Tibial nerve (tissue), 4 donors: ENCODE measurements at regions not wholly inside any gene's neighbourhood (a gene's known extent, or its start where the extent isn't known, plus 50 kb on each side); places are given as distances from the start of the nearest gene placed in this dataset.

ENCODE experiments used
- DNase-seq, 2 donors: peaks; one replicate each; pipeline ENCODE4 v3.0.0-alpha.2; 2019; ENCODE audit warnings: low spot score in 2 of 2
- H3K27ac ChIP-seq, 4 donors: fragments of 200-600 bp; sonication (generic) in 3 of 4; one replicate each; pipeline ENCODE4 v1.5.1; 2017 to 2019; ENCODE audit warnings: mild to moderate bottlenecking in 1 of 4
- H3K27me3 ChIP-seq, 2 donors: fragments of 200-600 bp; sonication (generic) in 1 of 2; one replicate each; pipeline versions ENCODE4 v1.5.1 to v1.6.0; 2017 to 2019
- H3K36me3 ChIP-seq, 3 donors: fragments of 200-600 bp; sonication (generic); one replicate each; pipeline ENCODE4 v1.5.1; 2018 to 2019
- H3K4me1 ChIP-seq, 4 donors: fragments of 200-600 bp; sonication (generic) in 3 of 4; one replicate each; pipeline ENCODE4 v1.5.1; 2017 to 2019
- H3K4me3 ChIP-seq, 4 donors: fragments of 200-600 bp; sonication (generic) in 3 of 4; one replicate each; pipeline ENCODE4 v1.5.1; 2017 to 2019; ENCODE audit warnings: mild to moderate bottlenecking in 1 of 4, moderate library complexity in 1 of 4
- H3K9me3 ChIP-seq, 4 donors: fragments of 200-600 bp; sonication (generic) in 3 of 4; one replicate each; pipeline ENCODE4 v1.5.1; 2017 to 2019
- EP300 ChIP-seq, 2 donors: sonication (generic); formaldehyde crosslinking; IDR thresholded peaks; one replicate each; pipeline ENCODE4 v1.6.1; 2017; ENCODE audit warnings: antibody characterized with exemption in 2 of 2, mild to moderate bottlenecking in 1 of 2
- POLR2A ChIP-seq, 2 donors: fragments of 450-650 bp; IDR thresholded peaks; one replicate each; pipeline ENCODE4 v1.6.1; 2017; ENCODE audit warnings: antibody characterized with exemption in 2 of 2, mild to moderate bottlenecking in 2 of 2, moderate library complexity in 2 of 2
- WGBS, 2 donors: methylation state at CpG; one replicate each; pipeline ENCODE4 v1.1.5; 2018; 5-methylcytosine and 5-hydroxymethylcytosine counted together
- TF ChIP-seq, protein P1 (sequence below), 5 experiments: fragments of 200-600 bp in 3 of 5; fragments of 450-650 bp in 2 of 5; sonication (generic) in 3 of 5; IDR thresholded peaks; one replicate each; pipeline ENCODE4 v1.5.1; 2016 to 2019; ENCODE audit warnings: antibody characterized with exemption in 5 of 5, mild to moderate bottlenecking in 3 of 5, moderate library complexity in 2 of 5

DNA sequence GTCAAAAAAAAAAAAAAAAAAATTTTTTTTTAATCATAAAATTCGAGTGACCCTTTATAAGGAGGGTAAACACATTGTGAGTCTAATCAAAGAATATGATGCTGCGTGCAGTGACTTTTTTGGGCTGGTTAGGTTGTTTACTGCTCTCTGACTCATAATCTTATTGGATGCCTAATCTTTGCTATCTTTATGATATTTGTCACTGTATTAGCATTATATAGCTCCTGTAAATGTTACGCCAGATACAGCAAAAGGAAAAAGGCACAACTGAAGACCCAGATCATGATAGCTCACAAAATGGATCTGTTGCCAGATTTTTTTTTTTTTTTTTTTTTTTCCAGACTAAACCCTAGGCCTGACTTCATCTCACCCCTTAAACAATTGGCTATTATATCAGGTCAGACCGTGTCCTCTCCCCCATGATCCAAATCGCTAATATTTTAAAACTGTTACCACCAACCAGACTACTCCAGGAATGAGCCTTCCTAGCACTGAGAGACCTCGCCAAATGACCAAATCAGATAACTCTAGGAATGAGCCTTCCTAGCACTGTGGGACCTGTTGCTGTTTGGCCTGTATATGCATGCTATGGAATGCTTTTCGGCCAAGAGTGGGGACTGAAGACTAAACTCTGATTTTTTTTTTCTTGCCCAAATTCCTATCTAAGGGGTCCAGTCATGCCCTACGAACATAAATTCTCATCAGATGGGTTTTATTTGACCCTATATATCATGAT, 131.7 kb upstream of the MYO10 start:
- no peaks in the 10 kb centered on the region for H3K36me3 ChIP-seq
- H3K27ac ChIP-seq, result no peak overlapping the region
- no peaks in the 10 kb centered on the region for H3K4me1 ChIP-seq

DNA sequence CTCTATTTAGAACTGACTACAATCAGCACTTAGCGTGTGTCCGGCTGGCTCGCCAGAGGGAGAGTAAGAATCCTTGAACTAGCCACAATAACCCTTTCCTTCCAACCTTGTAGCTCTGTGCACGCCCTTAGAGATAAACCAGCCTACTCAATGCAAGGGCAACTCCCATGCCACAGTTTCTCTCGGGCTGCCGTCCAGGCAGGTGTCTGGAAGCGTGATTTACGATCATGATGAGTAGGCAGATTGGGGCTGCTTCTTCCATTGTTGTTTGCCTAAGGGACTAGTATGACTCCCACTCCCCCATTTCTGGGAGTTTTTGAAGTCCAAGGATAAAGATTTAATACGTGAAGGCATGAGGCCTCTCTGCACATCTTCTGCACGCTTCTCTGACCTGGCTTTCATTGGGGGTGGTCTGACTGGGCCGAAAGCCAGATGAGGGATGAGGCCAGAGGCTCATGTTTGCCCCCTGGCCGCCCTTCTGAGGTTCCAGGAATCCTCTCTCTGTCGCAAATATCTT, 134.0 kb upstream of the MYO10 start:
- no peak overlapping the region for H3K27ac ChIP-seq
- no peaks in the 10 kb centered on the region for H3K9me3 ChIP-seq
- 41 to 44% methylated on average over 13 of the region's 13 CpGs for WGBS, 2 donors
- H3K27me3 ChIP-seq, result no peaks in the 10 kb centered on the region
- TF ChIP-seq, protein P1, sequence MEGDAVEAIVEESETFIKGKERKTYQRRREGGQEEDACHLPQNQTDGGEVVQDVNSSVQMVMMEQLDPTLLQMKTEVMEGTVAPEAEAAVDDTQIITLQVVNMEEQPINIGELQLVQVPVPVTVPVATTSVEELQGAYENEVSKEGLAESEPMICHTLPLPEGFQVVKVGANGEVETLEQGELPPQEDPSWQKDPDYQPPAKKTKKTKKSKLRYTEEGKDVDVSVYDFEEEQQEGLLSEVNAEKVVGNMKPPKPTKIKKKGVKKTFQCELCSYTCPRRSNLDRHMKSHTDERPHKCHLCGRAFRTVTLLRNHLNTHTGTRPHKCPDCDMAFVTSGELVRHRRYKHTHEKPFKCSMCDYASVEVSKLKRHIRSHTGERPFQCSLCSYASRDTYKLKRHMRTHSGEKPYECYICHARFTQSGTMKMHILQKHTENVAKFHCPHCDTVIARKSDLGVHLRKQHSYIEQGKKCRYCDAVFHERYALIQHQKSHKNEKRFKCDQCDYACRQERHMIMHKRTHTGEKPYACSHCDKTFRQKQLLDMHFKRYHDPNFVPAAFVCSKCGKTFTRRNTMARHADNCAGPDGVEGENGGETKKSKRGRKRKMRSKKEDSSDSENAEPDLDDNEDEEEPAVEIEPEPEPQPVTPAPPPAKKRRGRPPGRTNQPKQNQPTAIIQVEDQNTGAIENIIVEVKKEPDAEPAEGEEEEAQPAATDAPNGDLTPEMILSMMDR (IDR thresholded peaks at IDR 0.05), result no peak
- TF ChIP-seq EP300 (IDR thresholded peaks at IDR 0.05) (no peak), POLR2A (IDR thresholded peaks at IDR 0.05) (no peak)
- no peak for DNase-seq
- no peaks in the 10 kb centered on the region for H3K36me3 ChIP-seq
- H3K4me1 ChIP-seq, result no peaks in the 10 kb centered on the region
- H3K4me3 ChIP-seq, result no peak overlapping the region

More for the DNA sequence above, 131.7 kb upstream of the MYO10 start:
- WGBS, 2 donors, result 80 to 88% methylated on average over 8 of the region's 8 CpGs
- Histone ChIP-seq H3K27me3 (no peaks in the 10 kb centered on the region), H3K4me3 (no peak overlapping the region), H3K9me3 (no peaks in the 10 kb centered on the region)
- TF ChIP-seq, protein P1 (IDR thresholded peaks at IDR 0.05), result no peak
- TF ChIP-seq POLR2A (IDR thresholded peaks at IDR 0.05) (no peak), EP300 (IDR thresholded peaks at IDR 0.05) (no peak)
- DNase-seq, result no peak

DNA sequence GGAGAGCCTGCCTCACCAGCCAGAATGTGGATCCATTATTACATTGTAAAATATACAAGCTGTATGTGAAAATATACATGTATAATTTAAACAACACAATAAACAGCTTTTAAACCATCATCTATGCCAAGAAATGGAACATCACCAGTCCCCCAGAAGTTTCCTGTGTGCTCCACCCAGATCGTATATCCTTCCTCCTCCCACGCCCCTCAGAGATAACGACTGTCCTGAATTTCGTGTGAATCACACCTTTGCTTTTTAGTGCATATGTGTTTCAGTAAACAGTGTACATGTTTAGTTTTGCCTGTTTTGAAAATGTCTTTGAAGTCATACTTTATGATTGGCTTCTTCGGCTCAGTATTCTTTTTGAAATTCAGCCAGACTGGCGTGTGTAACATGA, 134.6 kb upstream of the MYO10 start:
- Histone ChIP-seq H3K27ac (no peak overlapping the region), H3K9me3 (no peaks in the 10 kb centered on the region), H3K27me3 (no peaks in the 10 kb centered on the region), H3K4me1 (no peaks in the 10 kb centered on the region), H3K36me3 (no peaks in the 10 kb centered on the region), H3K4me3 (no peak overlapping the region)
- no peak for DNase-seq
- WGBS, 2 donors, result 67 to 77% methylated on average over 6 of the region's 6 CpGs
- no peak for TF ChIP-seq EP300 (IDR thresholded peaks at IDR 0.05)
- TF ChIP-seq, protein P1 (IDR thresholded peaks at IDR 0.05), result no peak
- TF ChIP-seq POLR2A (IDR thresholded peaks at IDR 0.05), result no peak

DNA sequence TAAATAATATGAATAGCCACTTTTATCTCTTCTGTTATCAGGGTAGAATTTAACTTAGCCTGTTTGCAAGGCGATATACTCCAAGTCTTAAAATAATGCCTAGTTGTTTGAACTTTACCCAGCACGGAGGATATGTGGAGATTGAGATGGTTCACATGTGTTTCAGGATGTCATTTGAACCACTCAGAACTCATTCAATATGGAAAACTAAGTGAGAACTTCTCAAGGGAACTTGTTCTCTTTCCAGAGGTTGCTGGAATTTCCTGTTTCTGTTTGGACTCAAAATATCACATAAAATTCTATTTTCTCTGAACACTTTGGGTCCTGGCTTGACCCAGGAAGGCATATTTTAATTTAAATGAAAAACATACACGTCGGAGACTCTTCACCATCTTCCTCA, 139.1 kb upstream of the MYO10 start:
- Histone ChIP-seq H3K27ac (no peak overlapping the region), H3K9me3 (no peaks in the 10 kb centered on the region), H3K4me3 (no peak overlapping the region), H3K36me3 (no peaks in the 10 kb centered on the region), H3K27me3 (no peaks in the 10 kb centered on the region), H3K4me1 (no peaks in the 10 kb centered on the region)
- DNase-seq, result no peak
- 51 to 65% methylated on average over 4 of the region's 4 CpGs for WGBS, 2 donors
- TF ChIP-seq POLR2A (IDR thresholded peaks at IDR 0.05), result no peak
- TF ChIP-seq, protein P1 (IDR thresholded peaks at IDR 0.05), result no peak
- TF ChIP-seq EP300 (IDR thresholded peaks at IDR 0.05), result no peak

DNA sequence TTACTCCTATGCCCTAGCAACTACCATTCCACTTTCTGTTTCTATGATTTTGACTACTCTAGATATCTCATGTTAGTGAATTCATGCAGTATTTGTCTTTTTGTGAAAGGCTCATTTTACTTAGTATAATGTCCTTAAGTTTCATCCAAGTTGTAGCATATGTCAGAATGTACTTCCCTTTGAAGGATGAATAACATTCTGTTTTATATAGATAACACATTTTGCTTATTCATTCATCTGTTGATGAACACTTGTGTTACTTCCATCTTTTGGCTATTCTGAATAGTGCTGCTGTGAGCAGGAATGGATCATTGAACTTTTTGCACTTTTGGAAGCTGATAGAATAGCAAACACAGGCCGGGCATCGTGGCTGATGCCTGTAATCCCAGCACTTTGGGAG, 140.2 kb upstream of the MYO10 start:
- DNase-seq, result no peak
- H3K9me3 ChIP-seq, result no peaks in the 10 kb centered on the region
- H3K4me3 ChIP-seq, result no peak overlapping the region
- no peaks in the 10 kb centered on the region for H3K4me1 ChIP-seq
- no peak overlapping the region for H3K27ac ChIP-seq
- H3K27me3 ChIP-seq, result no peaks in the 10 kb centered on the region
- 81% methylated on average over 2 of the region's 2 CpGs for WGBS, 2 donors
- TF ChIP-seq, protein P1 (IDR thresholded peaks at IDR 0.05), result no peak
- no peak for TF ChIP-seq EP300 (IDR thresholded peaks at IDR 0.05)
- TF ChIP-seq POLR2A (IDR thresholded peaks at IDR 0.05), result no peak
- no peaks in the 10 kb centered on the region for H3K36me3 ChIP-seq
